IPS DF 6.9 (cell line): ENCODE measurements at regions not wholly inside any gene's neighbourhood (a gene's known extent, or its start where the extent isn't known, plus 50 kb on each side); places are given as distances from the start of the nearest gene placed in this dataset.

ENCODE experiments used
- DNase-seq: peaks from one replicate; pipeline ENCODE4 v3.0.0-alpha.2; 2013; ENCODE audit warnings: low read depth, low spot score
- H3K27ac ChIP-seq: one replicate; pipeline ENCODE4 v1.5.1; 2013; ENCODE audit warnings: low read length, control low read depth
- H3K27me3 ChIP-seq: 2 replicates; pipeline ENCODE4 v1.6.1; 2013; ENCODE audit warnings: mild to moderate bottlenecking, low read length; ENCODE audit not compliant: control insufficient read depth, insufficient read depth
- H3K36me3 ChIP-seq: 2 replicates; pipeline ENCODE4 v1.6.1; 2013; ENCODE audit warnings: low read length; ENCODE audit not compliant: control insufficient read depth, insufficient read depth
- H3K4me1 ChIP-seq: 2 replicates; pipeline ENCODE4 v1.6.1; 2013; ENCODE audit warnings: low read length; ENCODE audit not compliant: control insufficient read depth, insufficient read depth
- H3K4me3 ChIP-seq: 2 replicates; pipeline ENCODE4 v1.5.1; 2013; ENCODE audit warnings: mild to moderate bottlenecking, low read length
- H3K9me3 ChIP-seq: 2 replicates; pipeline ENCODE4 v1.6.1; 2013; ENCODE audit warnings: low read length, inconsistent platforms; ENCODE audit not compliant: control insufficient read depth, insufficient read depth
- WGBS: extraction: QIAGEN DNeasy Blood & Tissue Kit; methylation state at CpG from one replicate; pipeline ENCODE4 v1.1.7; 2013; ENCODE audit warnings: mixed read lengths, missing lambda C conversion rate; ENCODE audit not compliant: insufficient read length, insufficient coverage; 5-methylcytosine and 5-hydroxymethylcytosine counted together

DNA sequence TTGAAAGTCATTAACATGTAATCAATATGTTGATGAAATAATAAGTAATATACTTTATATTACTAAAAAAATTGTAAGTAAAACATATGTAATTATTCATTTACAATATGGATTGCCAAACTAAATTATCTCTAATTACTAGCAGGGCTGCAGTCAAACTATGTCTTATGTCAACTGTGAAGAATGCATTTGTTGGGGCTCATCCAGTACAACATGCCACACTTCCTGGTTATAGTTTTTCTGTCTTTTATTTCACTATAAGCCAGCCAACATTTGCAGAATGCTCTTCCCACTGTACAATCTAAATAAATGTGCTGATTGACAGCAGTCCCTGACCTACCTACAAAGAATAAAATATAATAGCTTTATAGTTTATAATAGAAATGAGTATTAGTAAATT, 975.4 kb upstream of the NDST4 start:
- no peaks in the 10 kb centered on the region for H3K9me3 ChIP-seq
- no peaks in the 10 kb centered on the region for H3K27me3 ChIP-seq
- DNase-seq = no peak
- H3K4me1 ChIP-seq = no peaks in the 10 kb centered on the region
- no peak overlapping the region for H3K27ac ChIP-seq
- no peak overlapping the region for H3K4me3 ChIP-seq
- H3K36me3 ChIP-seq = no peaks in the 10 kb centered on the region

DNA sequence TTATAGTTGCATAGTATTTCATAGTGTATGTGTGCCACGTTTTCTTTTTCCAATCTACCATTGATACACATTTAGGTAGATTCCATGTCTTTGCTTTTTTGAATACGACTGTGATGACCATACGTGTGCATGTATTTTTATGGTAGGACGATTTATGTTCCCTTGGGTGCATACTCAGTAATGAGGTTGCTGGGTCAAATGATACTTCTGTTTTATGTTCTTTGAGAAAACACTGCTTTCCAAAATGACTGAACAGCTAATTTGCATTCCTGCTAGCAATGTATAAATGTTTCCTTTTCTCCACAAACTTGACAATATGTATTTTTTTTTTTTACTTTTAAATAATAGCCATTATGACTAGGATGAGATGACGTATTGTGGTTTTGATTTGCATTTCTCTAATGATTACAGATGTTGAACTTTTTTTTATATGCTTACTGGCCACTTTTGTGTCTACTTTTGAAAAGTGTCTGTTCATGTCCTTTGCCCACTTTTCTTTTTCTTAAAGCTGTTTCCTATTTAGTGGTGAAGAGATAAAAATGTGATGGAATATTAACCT, 969.5 kb upstream of the NDST4 start:
- H3K27ac ChIP-seq = no peak overlapping the region
- DNase-seq = no peak
- WGBS = no CpG with 5 or more reads among the region's 5 CpGs

GRCh38 chr4:116073051-116073450, 959.6 kb upstream of the NDST4 start:
- Histone ChIP-seq H3K27me3 (no peaks in the 10 kb centered on the region), H3K4me3 (no peak overlapping the region), H3K4me1 (no peaks in the 10 kb centered on the region), H3K36me3 (no peaks in the 10 kb centered on the region), H3K9me3 (no peaks in the 10 kb centered on the region), H3K27ac (no peak overlapping the region)
- no CpG with 5 or more reads among the region's 1 CpG for WGBS
- no peak for DNase-seq

More for the DNA sequence above, 969.5 kb upstream of the NDST4 start:
- Histone ChIP-seq H3K4me3 (no peak overlapping the region), H3K9me3 (no peaks in the 10 kb centered on the region), H3K27me3 (no peaks in the 10 kb centered on the region), H3K4me1 (no peaks in the 10 kb centered on the region), H3K36me3 (no peaks in the 10 kb centered on the region)

DNA sequence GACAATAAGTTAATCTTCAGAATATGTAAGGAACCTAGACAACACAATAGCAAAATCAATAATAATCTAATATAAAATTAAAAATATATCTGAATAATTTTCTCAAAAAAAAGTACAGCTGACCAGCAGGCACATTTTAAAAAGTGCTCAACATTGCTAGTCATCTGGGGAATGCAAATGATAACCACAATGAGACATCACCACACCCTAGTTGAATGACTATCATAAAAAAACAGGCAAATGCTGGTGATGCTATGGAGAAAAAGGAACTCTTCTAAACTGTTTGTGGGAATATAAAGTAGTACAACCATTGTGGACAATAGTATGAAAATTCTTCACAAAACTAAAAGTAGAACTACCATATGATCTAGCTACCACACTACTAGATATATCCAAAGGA, 956.9 kb upstream of the NDST4 start:
- Histone ChIP-seq H3K27ac (no peak overlapping the region), H3K36me3 (no peaks in the 10 kb centered on the region), H3K4me1 (0 out of 2 replicates have a peak, but pooled peaks cover 2% of the 10 kb centered on the region), H3K4me3 (no peak overlapping the region), H3K9me3 (no peaks in the 10 kb centered on the region), H3K27me3 (no peaks in the 10 kb centered on the region)
- DNase-seq = no peak

- H3K4me3 ChIP-seq = no peak overlapping the region
- no peak for DNase-seq
- no peaks in the 10 kb centered on the region for H3K27me3 ChIP-seq
- no peaks in the 10 kb centered on the region for H3K36me3 ChIP-seq
- H3K9me3 ChIP-seq = no peaks in the 10 kb centered on the region
- no peak overlapping the region for H3K27ac ChIP-seq
- no CpG with 5 or more reads among the region's 5 CpGs for WGBS
- 0 out of 2 replicates have a peak, but pooled peaks cover 2% of the 10 kb centered on the region for H3K4me1 ChIP-seq
These were observed 953.4 kb upstream of the NDST4 start for GRCh38 chr4:116066711-116067245.

GRCh38 chr4:116064331-116064730, 950.9 kb upstream of the NDST4 start:
- no peak overlapping the region for H3K4me3 ChIP-seq
- no peak overlapping the region for H3K27ac ChIP-seq
- H3K4me1 ChIP-seq = 0 out of 2 replicates have a peak, but pooled peaks cover 2% of the 10 kb centered on the region
- no peaks in the 10 kb centered on the region for H3K9me3 ChIP-seq
- DNase-seq = no peak
- H3K36me3 ChIP-seq = no peaks in the 10 kb centered on the region
- H3K27me3 ChIP-seq = no peaks in the 10 kb centered on the region
- no CpG with 5 or more reads among the region's 2 CpGs for WGBS

- no peaks in the 10 kb centered on the region for H3K36me3 ChIP-seq
- H3K27me3 ChIP-seq = no peaks in the 10 kb centered on the region
- no peak for DNase-seq
- no peaks in the 10 kb centered on the region for H3K4me1 ChIP-seq
- H3K4me3 ChIP-seq = no peak overlapping the region
- H3K27ac ChIP-seq = no peak overlapping the region
- H3K9me3 ChIP-seq = no peaks in the 10 kb centered on the region
- WGBS = no CpG with 5 or more reads among the region's 1 CpG
These were observed 945.9 kb upstream of the NDST4 start for GRCh38 chr4:116059361-116059760.

DNA sequence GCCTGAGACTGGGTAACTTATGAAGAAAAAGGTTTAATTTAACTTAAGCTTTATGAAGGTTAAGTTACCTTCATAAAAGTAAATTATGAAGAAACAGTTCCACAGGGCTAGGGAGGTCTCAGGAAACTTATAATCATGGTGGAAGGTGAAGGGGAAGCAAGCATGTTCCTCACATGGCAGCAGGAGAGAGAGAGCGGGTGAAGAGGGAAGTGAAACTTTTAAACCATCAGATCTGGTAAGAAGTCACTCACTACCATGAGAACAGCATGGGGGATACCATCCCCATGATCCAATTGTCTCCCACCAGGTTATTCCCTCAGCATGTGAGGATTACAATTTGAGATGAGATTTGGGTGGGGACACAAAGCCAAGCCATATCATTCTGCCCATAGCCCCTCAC, 944.7 kb upstream of the NDST4 start:
- no peak for DNase-seq
- Histone ChIP-seq H3K4me1 (no peaks in the 10 kb centered on the region), H3K4me3 (no peak overlapping the region), H3K27ac (no peak overlapping the region), H3K9me3 (no peaks in the 10 kb centered on the region), H3K27me3 (no peaks in the 10 kb centered on the region), H3K36me3 (no peaks in the 10 kb centered on the region)
- WGBS = no CpG with 5 or more reads among the region's 1 CpG

DNA sequence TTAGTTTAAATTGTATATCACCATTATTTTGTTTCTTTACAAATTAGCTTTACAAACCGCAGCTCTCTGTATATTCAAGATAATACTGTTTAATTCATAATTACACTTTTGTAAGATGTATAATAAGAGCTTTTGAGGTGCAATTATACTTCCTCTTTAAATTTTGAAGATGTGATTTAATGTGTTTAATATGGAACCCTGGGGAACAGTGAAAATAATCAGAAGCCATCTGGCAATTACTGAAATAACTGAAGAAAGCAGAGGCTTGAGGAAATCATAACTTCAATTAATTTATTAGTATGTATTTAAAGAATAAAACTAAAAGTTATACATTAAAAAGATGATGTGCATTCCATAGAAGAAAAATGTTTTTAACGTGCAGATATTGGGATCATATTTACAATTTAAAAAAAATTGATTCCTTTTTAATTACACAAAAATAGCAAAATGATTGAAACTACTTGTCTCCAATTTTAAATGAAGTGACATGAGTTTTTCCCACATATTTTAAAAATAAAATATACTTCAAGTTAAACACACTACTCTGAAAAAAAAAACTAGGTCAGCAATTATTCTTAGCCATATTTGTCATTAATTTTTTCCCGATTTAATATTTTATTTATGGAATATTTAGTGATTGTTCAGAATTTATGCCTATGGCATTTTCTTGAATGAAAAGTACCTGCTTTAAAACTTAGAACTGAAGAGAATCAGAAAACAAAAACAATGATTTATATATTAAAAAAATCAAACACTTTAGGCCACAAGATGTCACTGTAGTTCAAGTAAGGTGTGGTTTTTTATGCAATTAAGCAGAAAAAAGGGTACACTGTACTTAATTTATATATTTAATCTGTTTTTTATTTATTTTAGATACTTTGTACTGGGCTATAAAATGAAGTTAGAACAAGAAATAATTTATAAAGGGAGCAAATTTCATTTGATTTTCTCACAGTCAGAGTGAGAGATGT, 942.7 kb upstream of the NDST4 start:
- WGBS = no CpG with 5 or more reads among the region's 3 CpGs
- no peak overlapping the region for H3K4me3 ChIP-seq
- no peaks in the 10 kb centered on the region for H3K4me1 ChIP-seq
- H3K9me3 ChIP-seq = no peaks in the 10 kb centered on the region
- no peak overlapping the region for H3K27ac ChIP-seq
- H3K27me3 ChIP-seq = no peaks in the 10 kb centered on the region
- H3K36me3 ChIP-seq = no peaks in the 10 kb centered on the region
- no peak for DNase-seq

GRCh38 chr4:116027311-116027710, 913.9 kb upstream of the NDST4 start:
- Histone ChIP-seq H3K27me3 (no peaks in the 10 kb centered on the region), H3K27ac (no peak overlapping the region), H3K4me1 (no peaks in the 10 kb centered on the region), H3K9me3 (no peaks in the 10 kb centered on the region), H3K36me3 (no peaks in the 10 kb centered on the region), H3K4me3 (no peak overlapping the region)
- no CpG with 5 or more reads among the region's 2 CpGs for WGBS
- DNase-seq = no peak
